GM21825 (cell line): ENCODE measurements at regions not wholly inside any gene's neighbourhood (a gene's known extent, or its start where the extent isn't known, plus 50 kb on each side); places are given as distances from the start of the nearest gene placed in this dataset.
"Not testable (repeated sequence)": the region's sequence is repeated elsewhere in the genome, so short reads cannot be mapped to it uniquely, and the experiment has no call there.

Source experiments
- ATAC-seq: cut with Tn5 transposase; IDR thresholded peaks from one replicate; pipeline ENCODE4 v1.9.1; 2021; ENCODE audit warnings: mild to moderate bottlenecking, moderate library complexity; ENCODE audit not compliant: unreplicated experiment

- ATAC-seq: no peak
Observed at GRCh38 chr10:120188950-120189349, 268.1 kb upstream of the PLPP4 start.

- ATAC-seq: no peak
Observed at GRCh38 chr10:120195984-120196712, 260.9 kb upstream of the PLPP4 start.

GRCh38 chr10:120204877-120205276 lies 252.2 kb upstream of the PLPP4 start:
- no peak for ATAC-seq

GRCh38 chr10:120205368-120206018 lies 251.5 kb upstream of the PLPP4 start:
- no peak for ATAC-seq

GRCh38 chr10:120208488-120208887 lies 248.5 kb upstream of the PLPP4 start:
- no peak for ATAC-seq

GRCh38 chr10:120209124-120209762 lies 247.8 kb upstream of the PLPP4 start:
- no peak for ATAC-seq

GRCh38 chr10:120212275-120212674 lies 244.8 kb upstream of the PLPP4 start:
- ATAC-seq: no peak

- not testable (repeated sequence) for ATAC-seq
Observed at GRCh38 chr10:120213283-120213682, 243.7 kb upstream of the PLPP4 start.

GRCh38 chr10:120217736-120218135 lies 239.3 kb upstream of the PLPP4 start:
- ATAC-seq: no peak

GRCh38 chr10:120221873-120222485 lies 235.0 kb upstream of the PLPP4 start:
- no peak for ATAC-seq

- ATAC-seq: no peak
Observed at GRCh38 chr10:120229641-120230040, 227.4 kb upstream of the PLPP4 start.

GRCh38 chr10:120239695-120240094 lies 217.3 kb upstream of the PLPP4 start:
- not testable (repeated sequence) for ATAC-seq

- ATAC-seq: no peak
Observed at GRCh38 chr10:120251821-120252442, 205.1 kb upstream of the PLPP4 start.

- ATAC-seq: no peak
Observed at GRCh38 chr10:120253131-120253530, 203.9 kb upstream of the PLPP4 start.

- no peak for ATAC-seq
Observed at GRCh38 chr10:120260456-120260855, 196.6 kb upstream of the PLPP4 start.

- peak; percentile 83 for ATAC-seq
Observed at GRCh38 chr10:120262857-120263547, 194.0 kb upstream of the PLPP4 start.

- ATAC-seq: no peak
Observed at GRCh38 chr10:120266022-120266421, 191.0 kb upstream of the PLPP4 start.

- ATAC-seq: no peak
Observed at GRCh38 chr10:120270906-120271305, 186.1 kb upstream of the PLPP4 start.

GRCh38 chr10:120271696-120272095 lies 185.3 kb upstream of the PLPP4 start:
- ATAC-seq: no peak

GRCh38 chr10:120272350-120272749 lies 184.7 kb upstream of the PLPP4 start:
- ATAC-seq: no peak

GRCh38 chr10:120278069-120278468 lies 179.0 kb upstream of the PLPP4 start:
- no peak for ATAC-seq
